ENCODE measurements at regions not wholly inside any gene's neighbourhood (a gene's known extent, or its start where the extent isn't known, plus 50 kb on each side); places are given as distances from the start of the nearest gene placed in this dataset.
"Not testable (repeated sequence)": the region's sequence is repeated elsewhere in the genome, so short reads cannot be mapped to it uniquely, and the experiment has no call there.

- intact Hi-C loops (cut with DNase I; ENCODE audit: low total_unique reads): loop anchor here (10.0 kb wide), 1 partner anchor 275 kb away; no protein-coding TSS in a partner anchor
- TF ChIP-seq POLR2A (IDR thresholded peaks at IDR 0.05) (no peak), CTCF (IDR thresholded peaks at IDR 0.05) (no peak)
- WGBS, 2 donors: 53 to 59% methylated on average over 4 of the region's 4 CpGs
- DNase-seq (ENCODE audit: low spot score in 2 of 2): no peak
- H3K4me3 ChIP-seq (ENCODE audit: low read depth, poor library complexity, severe bottlenecking): no peak overlapping the region
These were observed 285.6 kb upstream of the POM121L12 start for GRCh38 chr7:52749880-52750279.

DNA sequence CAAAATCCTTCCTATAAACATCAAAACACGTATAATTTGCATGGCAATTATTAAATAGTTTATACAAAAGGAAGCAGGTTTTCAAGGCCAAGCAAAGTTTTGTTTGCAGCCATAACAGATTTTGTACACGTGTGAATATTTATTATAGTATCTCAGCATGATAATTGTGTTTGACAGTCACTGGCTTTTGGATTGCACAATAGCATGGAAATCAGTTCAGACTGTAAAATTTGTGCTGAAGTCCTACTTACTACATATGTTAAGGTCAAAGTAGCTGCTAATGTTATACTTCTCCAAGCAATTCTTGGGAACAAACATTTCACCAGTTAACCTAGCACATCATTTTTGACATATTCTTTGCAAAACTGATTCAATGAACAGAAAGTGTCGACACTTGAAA is 287.6 kb upstream of the POM121L12 start:
- TF ChIP-seq POLR2A (IDR thresholded peaks at IDR 0.05) (no peak), CTCF (IDR thresholded peaks at IDR 0.05) (no peak)
- 59 to 65% methylated on average over 3 of the region's 3 CpGs for WGBS, 2 donors
- no peak for DNase-seq (ENCODE audit: low spot score in 2 of 2)
- no peak overlapping the region for H3K4me3 ChIP-seq (ENCODE audit: low read depth, poor library complexity, severe bottlenecking)
- intact Hi-C loops (cut with DNase I; ENCODE audit: low total_unique reads): no loop called here

DNA sequence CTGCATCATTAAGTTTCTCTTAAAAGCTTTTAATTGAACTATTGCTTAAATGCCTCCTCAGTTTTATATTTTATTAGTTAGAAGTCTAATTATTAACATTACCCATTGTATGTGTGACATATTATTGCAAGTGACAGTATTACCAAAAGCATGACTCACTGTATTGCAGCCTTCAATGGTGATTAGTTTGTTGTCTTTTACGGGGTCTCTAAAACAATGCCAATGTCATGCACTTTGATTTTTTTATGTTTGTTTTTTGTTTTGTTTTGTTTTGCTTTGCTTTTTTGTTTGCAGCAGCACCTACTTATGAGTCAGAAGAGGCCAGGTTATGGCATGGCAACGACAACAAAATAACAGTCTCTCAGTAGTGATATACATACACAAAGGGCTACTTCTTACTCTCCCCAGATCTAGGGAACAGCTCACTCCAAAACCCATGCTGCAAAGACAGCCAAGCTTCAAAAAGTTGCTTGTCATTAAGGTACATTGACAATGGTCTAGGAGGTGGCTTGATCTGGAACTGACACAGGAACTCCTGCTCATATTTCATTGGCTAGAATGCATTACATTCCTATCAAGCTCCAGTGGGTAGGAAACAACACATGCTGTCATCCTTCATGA is 293.7 kb upstream of the POM121L12 start:
- no peak for DNase-seq (ENCODE audit: low spot score in 2 of 2)
- intact Hi-C loops (cut with DNase I; ENCODE audit: low total_unique reads): no loop called here
- no peak overlapping the region for H3K4me3 ChIP-seq (ENCODE audit: low read depth, poor library complexity, severe bottlenecking)
- WGBS, 2 donors: 78 to 92% methylated on average over 2 of the region's 2 CpGs
- TF ChIP-seq CTCF (IDR thresholded peaks at IDR 0.05) (no peak), POLR2A (IDR thresholded peaks at IDR 0.05) (no peak)

DNA sequence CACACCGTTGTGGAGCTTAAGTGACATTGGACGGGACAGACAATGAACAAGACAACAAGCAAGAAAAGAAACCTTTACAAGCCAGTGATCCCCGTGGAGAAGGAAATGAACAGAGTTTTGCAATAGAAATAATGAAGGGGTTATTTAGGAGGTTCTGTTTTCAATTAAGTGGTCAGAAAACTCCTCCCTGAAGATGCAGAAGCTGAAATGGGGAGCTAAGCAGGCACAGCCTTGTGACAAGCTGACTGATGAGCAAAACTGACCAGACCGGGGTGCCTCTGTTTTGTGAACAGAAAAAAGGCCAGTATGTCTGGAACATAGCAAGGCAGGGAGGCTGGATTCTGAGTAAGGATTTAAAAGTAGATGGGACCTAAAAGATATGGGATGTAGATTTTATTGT is 299.8 kb upstream of the POM121L12 start:
- TF ChIP-seq POLR2A (IDR thresholded peaks at IDR 0.05) (no peak), CTCF (IDR thresholded peaks at IDR 0.05) (no peak)
- intact Hi-C loops (cut with DNase I; ENCODE audit: low total_unique reads): no loop called here
- DNase-seq (ENCODE audit: low spot score in 2 of 2): no peak
- 58 to 61% methylated on average over 4 of the region's 4 CpGs for WGBS, 2 donors
- no peak overlapping the region for H3K4me3 ChIP-seq (ENCODE audit: low read depth, poor library complexity, severe bottlenecking)

DNA sequence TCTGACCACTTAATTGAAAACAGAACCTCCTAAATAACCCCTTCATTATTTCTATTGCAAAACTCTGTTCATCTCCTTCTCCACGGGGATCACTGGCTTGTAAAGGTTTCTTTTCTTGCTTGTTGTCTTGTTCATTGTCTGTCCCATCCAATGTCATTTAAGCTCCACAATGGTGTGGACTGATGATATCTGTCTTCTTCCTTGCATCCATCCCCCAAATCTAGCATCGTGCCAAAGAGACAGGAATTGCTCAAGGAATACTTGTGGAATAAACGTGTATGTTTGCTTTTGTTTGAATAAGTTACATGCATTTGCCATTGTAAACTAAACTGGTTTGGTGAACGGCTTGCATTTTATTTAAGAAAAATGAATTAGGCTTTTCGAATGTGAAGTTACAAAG is 306.8 kb upstream of the POM121L12 start:
- WGBS, 2 donors: 64 to 69% methylated on average over 5 of the region's 5 CpGs
- not testable (repeated sequence) for DNase-seq (ENCODE audit: low spot score in 2 of 2)

GRCh38 chr7:52727632-52728031 is 307.8 kb upstream of the POM121L12 start:
- no peak overlapping the region for H3K4me3 ChIP-seq (ENCODE audit: low read depth, poor library complexity, severe bottlenecking)
- intact Hi-C loops (cut with DNase I; ENCODE audit: low total_unique reads): no loop called here
- WGBS, 2 donors: 57 to 58% methylated on average over 2 of the region's 2 CpGs
- DNase-seq (ENCODE audit: low spot score in 2 of 2): no peak
- TF ChIP-seq POLR2A (IDR thresholded peaks at IDR 0.05): no peak

More for the DNA sequence above, 306.8 kb upstream of the POM121L12 start:
- intact Hi-C loops (cut with DNase I; ENCODE audit: low total_unique reads); H3K4me3 ChIP-seq (ENCODE audit: low read depth, poor library complexity, severe bottlenecking): not testable (repeated sequence)

DNA sequence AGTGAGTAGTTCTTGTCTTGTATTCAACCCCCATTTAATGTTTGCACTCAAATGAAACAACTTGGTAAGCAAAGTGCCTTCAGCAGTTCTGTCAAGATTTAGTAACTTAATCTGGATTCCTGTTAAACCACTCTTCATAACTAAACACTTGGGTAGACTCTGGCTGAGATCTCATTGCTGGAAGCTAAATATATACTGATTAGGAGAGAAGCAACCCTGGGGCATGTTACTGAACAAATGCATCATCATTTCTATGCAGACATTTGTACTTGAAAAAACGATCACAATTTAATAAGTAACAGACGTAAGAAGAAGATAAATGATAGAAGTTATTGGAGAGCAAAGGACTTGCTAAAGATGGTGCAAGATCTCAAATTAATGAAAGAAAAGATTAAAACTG is 308.4 kb upstream of the POM121L12 start:
- 18 to 20% methylated on average over 2 of the region's 2 CpGs for WGBS, 2 donors
- no peak for TF ChIP-seq POLR2A (IDR thresholded peaks at IDR 0.05)
- no peak for TF ChIP-seq CTCF (IDR thresholded peaks at IDR 0.05)
- DNase-seq (ENCODE audit: low spot score in 2 of 2): no peak
- intact Hi-C loops (cut with DNase I; ENCODE audit: low total_unique reads): no loop called here
- H3K4me3 ChIP-seq (ENCODE audit: low read depth, poor library complexity, severe bottlenecking): no peak overlapping the region

Measured in lower leg skin (tissue), 4 donors.